ENCODE measurements at regions not wholly inside any gene's neighbourhood (a gene's known extent, or its start where the extent isn't known, plus 50 kb on each side); places are given as distances from the start of the nearest gene placed in this dataset.

DNA sequence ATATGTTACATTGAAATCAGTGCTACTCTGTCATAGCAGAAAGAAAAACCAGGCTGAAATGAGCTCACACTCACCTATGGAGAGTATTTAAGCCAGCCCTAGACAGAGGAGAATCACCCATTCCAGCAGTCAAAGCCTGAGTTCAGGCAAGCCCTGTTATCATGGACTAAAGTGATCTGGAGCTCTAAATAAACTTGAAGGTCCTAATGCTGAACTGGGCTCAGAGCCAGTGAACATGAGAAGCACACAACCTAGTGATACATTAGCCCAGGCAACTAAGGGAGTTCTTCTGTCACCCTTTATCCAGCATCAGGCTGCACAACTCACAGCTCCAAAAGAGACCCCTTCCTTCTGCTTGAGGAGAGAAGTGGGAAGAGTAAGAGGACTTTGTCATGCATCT is 425.0 kb downstream of the COL12A1 start:
- no peaks in the 10 kb centered on the region for H3K36me3 ChIP-seq
- H3K27me3 ChIP-seq: no peaks in the 10 kb centered on the region
- no peaks in the 10 kb centered on the region for H3K4me1 ChIP-seq
- peak in 1 of 2 donors; percentile 24 for DNase-seq
- TF ChIP-seq EP300 (IDR thresholded peaks at IDR 0.05) (no peak), POLR2AphosphoS5 (IDR thresholded peaks at IDR 0.05) (no peak), POLR2A (IDR thresholded peaks at IDR 0.05) (no peak)
- TF ChIP-seq, protein P1, sequence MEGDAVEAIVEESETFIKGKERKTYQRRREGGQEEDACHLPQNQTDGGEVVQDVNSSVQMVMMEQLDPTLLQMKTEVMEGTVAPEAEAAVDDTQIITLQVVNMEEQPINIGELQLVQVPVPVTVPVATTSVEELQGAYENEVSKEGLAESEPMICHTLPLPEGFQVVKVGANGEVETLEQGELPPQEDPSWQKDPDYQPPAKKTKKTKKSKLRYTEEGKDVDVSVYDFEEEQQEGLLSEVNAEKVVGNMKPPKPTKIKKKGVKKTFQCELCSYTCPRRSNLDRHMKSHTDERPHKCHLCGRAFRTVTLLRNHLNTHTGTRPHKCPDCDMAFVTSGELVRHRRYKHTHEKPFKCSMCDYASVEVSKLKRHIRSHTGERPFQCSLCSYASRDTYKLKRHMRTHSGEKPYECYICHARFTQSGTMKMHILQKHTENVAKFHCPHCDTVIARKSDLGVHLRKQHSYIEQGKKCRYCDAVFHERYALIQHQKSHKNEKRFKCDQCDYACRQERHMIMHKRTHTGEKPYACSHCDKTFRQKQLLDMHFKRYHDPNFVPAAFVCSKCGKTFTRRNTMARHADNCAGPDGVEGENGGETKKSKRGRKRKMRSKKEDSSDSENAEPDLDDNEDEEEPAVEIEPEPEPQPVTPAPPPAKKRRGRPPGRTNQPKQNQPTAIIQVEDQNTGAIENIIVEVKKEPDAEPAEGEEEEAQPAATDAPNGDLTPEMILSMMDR (IDR thresholded peaks at IDR 0.05): no peak
- intact Hi-C loops (cut with DNase I; ENCODE audit: low total_unique reads): no loop called here
- H3K9me3 ChIP-seq: peaks cover 0 to 4% (median 0%) of the 10 kb centered on the region in 4 donors
- H3K4me3 ChIP-seq: no peak overlapping the region
- H3K27ac ChIP-seq: no peak overlapping the region

DNA sequence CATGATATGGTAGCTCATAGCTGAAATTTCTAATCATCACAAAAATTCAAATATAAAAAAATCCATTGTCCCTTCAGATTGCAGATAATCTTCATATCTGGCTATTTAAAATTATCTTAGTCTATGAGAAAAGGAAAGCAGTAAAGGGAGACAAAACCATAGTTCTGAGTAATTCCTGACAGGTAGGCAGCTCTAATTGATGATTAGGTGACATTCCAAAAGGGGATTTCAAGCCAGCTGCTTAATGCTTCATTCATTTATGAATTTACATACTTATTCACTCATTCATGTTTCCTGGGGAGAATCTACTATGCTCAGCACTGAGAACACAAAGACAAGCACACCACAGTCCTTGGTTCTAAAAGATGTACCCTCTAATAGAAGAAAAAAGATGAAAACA is 437.1 kb downstream of the COL12A1 start:
- Histone ChIP-seq H3K9me3 (no peaks in the 10 kb centered on the region), H3K27me3 (no peaks in the 10 kb centered on the region), H3K36me3 (no peaks in the 10 kb centered on the region), H3K4me3 (no peak overlapping the region), H3K27ac (no peak overlapping the region), H3K4me1 (no peaks in the 10 kb centered on the region)
- TF ChIP-seq POLR2AphosphoS5 (IDR thresholded peaks at IDR 0.05): no peak
- TF ChIP-seq, protein P1 (IDR thresholded peaks at IDR 0.05): no peak
- no peak for TF ChIP-seq EP300 (IDR thresholded peaks at IDR 0.05)
- no peak for TF ChIP-seq POLR2A (IDR thresholded peaks at IDR 0.05)
- DNase-seq: no peak
- intact Hi-C loops (cut with DNase I; ENCODE audit: low total_unique reads): no loop called here

DNA sequence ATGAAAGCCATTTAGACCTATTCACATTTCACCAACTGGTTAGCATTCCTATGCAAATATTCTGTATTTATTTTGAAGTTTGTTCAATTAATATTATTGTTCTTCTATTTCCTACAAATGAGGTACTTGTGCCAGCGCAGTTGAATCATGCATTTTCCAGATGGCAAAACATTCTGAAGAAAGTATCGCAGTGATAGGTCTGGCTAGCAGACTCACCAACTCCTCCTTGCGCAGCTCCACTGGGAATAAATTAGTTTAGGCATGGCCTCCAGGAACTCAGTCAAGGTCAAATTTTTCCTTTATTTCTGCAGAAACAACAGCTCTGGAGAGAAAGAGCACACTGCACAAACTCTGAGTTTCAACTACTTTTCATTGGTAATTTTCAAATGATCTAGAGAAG is 437.7 kb downstream of the COL12A1 start:
- H3K4me1 ChIP-seq: no peaks in the 10 kb centered on the region
- intact Hi-C loops (cut with DNase I; ENCODE audit: low total_unique reads): no loop called here
- H3K9me3 ChIP-seq: no peaks in the 10 kb centered on the region
- no peak overlapping the region for H3K27ac ChIP-seq
- no peaks in the 10 kb centered on the region for H3K36me3 ChIP-seq
- H3K27me3 ChIP-seq: no peaks in the 10 kb centered on the region
- no peak for DNase-seq
- no peak overlapping the region for H3K4me3 ChIP-seq
- TF ChIP-seq, protein P1 (IDR thresholded peaks at IDR 0.05): no peak
- TF ChIP-seq POLR2AphosphoS5 (IDR thresholded peaks at IDR 0.05): no peak
- TF ChIP-seq EP300 (IDR thresholded peaks at IDR 0.05): no peak
- no peak for TF ChIP-seq POLR2A (IDR thresholded peaks at IDR 0.05)
- WGBS, 5 donors: 62 to 98% (median 79%) methylated on average over 3 of the region's 3 CpGs

- no peak for TF ChIP-seq POLR2A (IDR thresholded peaks at IDR 0.05)
- TF ChIP-seq, protein P1 (IDR thresholded peaks at IDR 0.05): no peak
- TF ChIP-seq POLR2AphosphoS5 (IDR thresholded peaks at IDR 0.05): no peak
- no peak for TF ChIP-seq EP300 (IDR thresholded peaks at IDR 0.05)
- intact Hi-C loops (cut with DNase I; ENCODE audit: low total_unique reads): no loop called here
- Histone ChIP-seq H3K4me3 (no peak overlapping the region), H3K36me3 (no peaks in the 10 kb centered on the region), H3K27ac (no peak overlapping the region), H3K4me1 (no peaks in the 10 kb centered on the region), H3K9me3 (no peaks in the 10 kb centered on the region), H3K27me3 (no peaks in the 10 kb centered on the region)
- DNase-seq: no peak
- WGBS, 5 donors: 52 to 93% (median 66%) methylated on average over 3 of the region's 3 CpGs
Observed at GRCh38 chr6:74765486-74765885, 440.4 kb downstream of the COL12A1 start.

Measured in stomach (tissue), 8 donors.